ENCODE measurements at regions not wholly inside any gene's neighbourhood (a gene's known extent, or its start where the extent isn't known, plus 50 kb on each side); places are given as distances from the start of the nearest gene placed in this dataset.

- DNase-seq = no peak
- Histone ChIP-seq H3K9me3 (no peaks in the 10 kb centered on the region), H3K27ac (no peak overlapping the region)
Measured at GRCh38 chr9:754150-754931, 87.2 kb upstream of the DMRT1 start.

GRCh38 chr9:755454-756381 is 85.8 kb upstream of the DMRT1 start:
- TF ChIP-seq CTCF (IDR thresholded peaks at IDR 0.05 in 4 of 5, conservative IDR thresholded peaks at IDR 0.05 in 1 of 5) (no peak), POLR2A (IDR thresholded peaks at IDR 0.05) (no peak)
- in situ Hi-C loops (cut with MboI; ENCODE audit: low sequenced_read_pairs in 4 of 4) (loop anchor here in 1 of 4 donors (5.0 kb wide), 1 partner anchor 143 kb away; no protein-coding TSS in a partner anchor), intact Hi-C loops (cut with DNase I; ENCODE audit: low total_unique reads) (loop anchor here (2.0 kb wide), 1 partner anchor 63 kb away; no protein-coding TSS in a partner anchor)

More at GRCh38 chr9:754150-754931, 87.2 kb upstream of the DMRT1 start:
- ATAC-seq = no peak
- in situ Hi-C loops (cut with MboI; ENCODE audit: low sequenced_read_pairs in 4 of 4) = no loop called here
- H3K36me3 ChIP-seq = no peaks in the 10 kb centered on the region
- H3K27me3 ChIP-seq = no peaks in the 10 kb centered on the region
- no peak overlapping the region for H3K4me3 ChIP-seq
- peaks cover 31 to 36% of the 10 kb centered on the region in 2 donors for H3K4me1 ChIP-seq
- intact Hi-C loops (cut with DNase I; ENCODE audit: low total_unique reads) = no loop called here
- TF ChIP-seq POLR2A (IDR thresholded peaks at IDR 0.05) = no peak
- no peak for TF ChIP-seq CTCF (IDR thresholded peaks at IDR 0.05 in 4 of 5, conservative IDR thresholded peaks at IDR 0.05 in 1 of 5)

GRCh38 chr9:757246-757881 is 84.1 kb upstream of the DMRT1 start:
- Histone ChIP-seq H3K9me3 (no peaks in the 10 kb centered on the region), H3K4me3 (no peak overlapping the region), H3K27ac (no peak overlapping the region), H3K27me3 (no peaks in the 10 kb centered on the region), H3K36me3 (no peaks in the 10 kb centered on the region), H3K4me1 (peaks cover 9 to 11% of the 10 kb centered on the region in 2 donors)
- peak; percentile 31 to 61 (median 41) for TF ChIP-seq CTCF (IDR thresholded peaks at IDR 0.05 in 4 of 5, conservative IDR thresholded peaks at IDR 0.05 in 1 of 5)
- no peak for TF ChIP-seq POLR2A (IDR thresholded peaks at IDR 0.05)
- intact Hi-C loops (cut with DNase I; ENCODE audit: low total_unique reads) (loop anchor here (2.0 kb wide), 1 partner anchor 65 kb away; no protein-coding TSS in a partner anchor), in situ Hi-C loops (cut with MboI; ENCODE audit: low sequenced_read_pairs in 4 of 4) (loop anchor here in 1 of 4 donors (5.0 kb wide), 1 partner anchor 145 kb away; no protein-coding TSS in a partner anchor)
- ATAC-seq (peak; percentile 32 to 66), DNase-seq (no peak)

More at GRCh38 chr9:755454-756381, 85.8 kb upstream of the DMRT1 start:
- Histone ChIP-seq H3K9me3 (no peaks in the 10 kb centered on the region), H3K27ac (peak overlapping the region; percentile 58 to 69 (median 64)), H3K36me3 (no peaks in the 10 kb centered on the region), H3K4me3 (no peak overlapping the region), H3K4me1 (peaks cover 22 to 23% of the 10 kb centered on the region in 2 donors), H3K27me3 (no peaks in the 10 kb centered on the region)
- DNase-seq = peak in 1 of 2 donors; percentile 60
- ATAC-seq = peak; percentile 69 to 84

GRCh38 chr9:758146-758545 is 83.4 kb upstream of the DMRT1 start:
- TF ChIP-seq CTCF (IDR thresholded peaks at IDR 0.05 in 4 of 5, conservative IDR thresholded peaks at IDR 0.05 in 1 of 5) (no peak), POLR2A (IDR thresholded peaks at IDR 0.05) (no peak)
- H3K27me3 ChIP-seq = no peaks in the 10 kb centered on the region
- ATAC-seq (no peak), DNase-seq (no peak)
- intact Hi-C loops (cut with DNase I; ENCODE audit: low total_unique reads) (no loop called here), in situ Hi-C loops (cut with MboI; ENCODE audit: low sequenced_read_pairs in 4 of 4) (loop anchor here in 1 of 4 donors (5.0 kb wide), 1 partner anchor 146 kb away; no protein-coding TSS in a partner anchor)
- H3K27ac ChIP-seq = no peak overlapping the region
- H3K4me1 ChIP-seq = peaks cover 9 to 11% of the 10 kb centered on the region in 2 donors
- H3K36me3 ChIP-seq = no peaks in the 10 kb centered on the region
- no peaks in the 10 kb centered on the region for H3K9me3 ChIP-seq
- H3K4me3 ChIP-seq = no peak overlapping the region
